ENCODE measurements at regions not wholly inside any gene's neighbourhood (a gene's known extent, or its start where the extent isn't known, plus 50 kb on each side); places are given as distances from the start of the nearest gene placed in this dataset.

DNA sequence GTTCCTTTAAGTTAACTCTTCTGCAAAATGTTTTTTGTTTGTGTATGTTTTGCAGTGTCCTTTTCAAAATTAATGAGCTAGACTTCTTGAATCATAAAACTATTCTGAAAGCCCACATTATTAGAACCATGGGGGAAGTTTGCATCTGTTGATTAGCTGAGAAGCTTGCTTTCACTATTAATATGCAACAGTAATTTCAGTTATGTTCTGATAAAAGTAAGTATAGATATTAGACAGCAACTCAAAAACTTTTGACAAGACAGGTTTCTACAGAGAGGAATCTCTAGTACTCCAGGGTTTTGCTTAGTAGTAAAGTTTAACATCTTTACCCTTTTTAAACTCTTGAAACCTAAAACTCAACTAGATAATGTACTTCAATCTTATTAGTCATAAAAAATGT is 147.8 kb downstream of the UBE2E3 start:
- Histone ChIP-seq H3K9ac (ENCODE audit: low read length) (no peak overlapping the region), H3K79me2 (ENCODE audit: insufficient read depth, low read length) (no peaks in the 10 kb centered on the region), H3K4me3 (replicated peaks in 1 of 2; ENCODE audit: low read depth in 1 of 2, low read length in 2 of 2) (no peak overlapping the region), H3K27me3 (ENCODE audit: insufficient read depth, low read length) (no peaks in the 10 kb centered on the region), H3K36me3 (ENCODE audit: control insufficient read depth in 1 of 2, insufficient read depth in 2 of 2, low read length in 2 of 2) (no peaks in the 10 kb centered on the region), H4K20me1 (ENCODE audit: insufficient read depth) (no peaks in the 10 kb centered on the region), H3K27ac (ENCODE audit: low read depth, low read length) (no peak overlapping the region), H3K4me1 (ENCODE audit: control insufficient read depth in 1 of 2, insufficient read depth in 2 of 2, low read length in 2 of 2) (no peaks in the 10 kb centered on the region), H3K4me2 (ENCODE audit: low read length) (no peak overlapping the region), H2AFZ (ENCODE audit: low read depth, low read length, poor library complexity, severe bottlenecking) (no peak overlapping the region), H3K9me3 (ENCODE audit: control insufficient read depth in 1 of 2, insufficient read depth in 1 of 2, low read depth in 1 of 2, low read length in 2 of 2) (no peaks in the 10 kb centered on the region), H3K9me2 (ENCODE audit: insufficient read depth) (no peaks in the 10 kb centered on the region)
- ChIA-PET POLR2A (no interaction called here), RAD21 (ENCODE audit: low non-redundant PET in 1 of 2, low total read pairs in 2 of 2, uncharacterized antibody in 2 of 2, unreplicated experiment in 2 of 2) (no interaction called here), CTCF (no interaction called here)
- ATAC-seq (no peak), DNase-seq (ENCODE audit: low read depth, low spot score) (no peak)
- TF ChIP-seq ELF1 (IDR thresholded peaks at IDR 0.05; ENCODE audit: borderline replicate concordance, low read depth) (no peak), ZNF274 (IDR thresholded peaks at IDR 0.05; ENCODE audit: low read depth, low read length) (no peak), JUND (IDR thresholded peaks at IDR 0.05) (no peak)
- TF ChIP-seq, protein P1, sequence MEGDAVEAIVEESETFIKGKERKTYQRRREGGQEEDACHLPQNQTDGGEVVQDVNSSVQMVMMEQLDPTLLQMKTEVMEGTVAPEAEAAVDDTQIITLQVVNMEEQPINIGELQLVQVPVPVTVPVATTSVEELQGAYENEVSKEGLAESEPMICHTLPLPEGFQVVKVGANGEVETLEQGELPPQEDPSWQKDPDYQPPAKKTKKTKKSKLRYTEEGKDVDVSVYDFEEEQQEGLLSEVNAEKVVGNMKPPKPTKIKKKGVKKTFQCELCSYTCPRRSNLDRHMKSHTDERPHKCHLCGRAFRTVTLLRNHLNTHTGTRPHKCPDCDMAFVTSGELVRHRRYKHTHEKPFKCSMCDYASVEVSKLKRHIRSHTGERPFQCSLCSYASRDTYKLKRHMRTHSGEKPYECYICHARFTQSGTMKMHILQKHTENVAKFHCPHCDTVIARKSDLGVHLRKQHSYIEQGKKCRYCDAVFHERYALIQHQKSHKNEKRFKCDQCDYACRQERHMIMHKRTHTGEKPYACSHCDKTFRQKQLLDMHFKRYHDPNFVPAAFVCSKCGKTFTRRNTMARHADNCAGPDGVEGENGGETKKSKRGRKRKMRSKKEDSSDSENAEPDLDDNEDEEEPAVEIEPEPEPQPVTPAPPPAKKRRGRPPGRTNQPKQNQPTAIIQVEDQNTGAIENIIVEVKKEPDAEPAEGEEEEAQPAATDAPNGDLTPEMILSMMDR (IDR thresholded peaks at IDR 0.05 in 2 of 3, conservative IDR thresholded peaks at IDR 0.05 in 1 of 3; ENCODE audit: borderline replicate concordance in 1 of 3, insufficient read depth in 1 of 3, low read depth in 2 of 3, low read length in 2 of 3), result no peak
- intact Hi-C loops (cut with micrococcal nuclease), result no loop called here
- BruUV-seq (replicated peaks), result no TSS peak

DNA sequence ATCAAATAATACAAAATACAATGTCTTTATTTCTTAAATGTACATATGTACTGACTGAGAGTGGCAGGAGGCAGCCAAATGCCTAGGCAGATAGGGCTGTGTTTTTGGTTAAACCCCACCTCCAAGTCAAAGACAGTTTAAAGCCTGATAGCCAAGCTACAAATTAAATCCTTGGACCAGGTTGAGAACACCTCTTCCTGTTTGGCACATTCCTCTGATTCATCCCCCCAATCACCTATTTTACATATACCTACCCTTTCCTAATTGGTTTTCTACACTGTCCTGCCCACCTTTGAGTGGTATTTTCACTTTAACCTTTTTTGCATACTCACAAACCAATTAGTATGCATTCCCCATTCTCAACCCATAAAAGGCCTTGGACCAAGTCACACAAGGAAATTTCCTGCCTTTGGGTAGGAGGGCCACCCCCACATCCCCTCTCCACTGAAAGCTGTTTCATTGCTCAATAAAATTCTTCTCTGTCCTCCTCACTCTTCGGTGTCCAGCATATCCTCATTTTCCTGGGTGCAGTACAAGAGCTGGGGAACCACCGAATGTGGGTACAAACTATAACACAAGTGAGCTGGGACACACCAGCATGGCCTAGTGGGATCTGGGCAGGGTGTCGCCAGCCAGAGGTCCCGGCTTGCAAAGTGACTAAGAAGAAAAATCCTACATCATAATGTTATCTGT is 149.1 kb downstream of the UBE2E3 start:
- no peak for TF ChIP-seq SP1 (IDR thresholded peaks at IDR 0.05; ENCODE audit: low read depth)
- no peak for TF ChIP-seq ZNF274 (IDR thresholded peaks at IDR 0.05; ENCODE audit: low read depth, low read length)
- no peak for TF ChIP-seq FOSL1 (IDR thresholded peaks at IDR 0.05; ENCODE audit: low read depth)
- TF ChIP-seq POLR2AphosphoS5 (IDR thresholded peaks at IDR 0.05; ENCODE audit: low read depth, low read length), result no peak
- no peak for TF ChIP-seq RAD21 (IDR thresholded peaks at IDR 0.05; ENCODE audit: low read depth)
- TF ChIP-seq EZH2 (IDR thresholded peaks at IDR 0.05), result no peak
- TF ChIP-seq, protein P2, sequence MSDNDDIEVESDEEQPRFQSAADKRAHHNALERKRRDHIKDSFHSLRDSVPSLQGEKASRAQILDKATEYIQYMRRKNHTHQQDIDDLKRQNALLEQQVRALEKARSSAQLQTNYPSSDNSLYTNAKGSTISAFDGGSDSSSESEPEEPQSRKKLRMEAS (IDR thresholded peaks at IDR 0.05), result no peak
- no peak for TF ChIP-seq POLR2A (IDR thresholded peaks at IDR 0.05; ENCODE audit: borderline replicate concordance, extremely low read depth, insufficient read depth, insufficient read length)
- no peak for TF ChIP-seq EZH2phosphoT487 (IDR thresholded peaks at IDR 0.05; ENCODE audit: borderline replicate concordance)
- TF ChIP-seq TCF7L2 (IDR thresholded peaks at IDR 0.05; ENCODE audit: borderline replicate concordance, extremely low read depth, insufficient read depth, insufficient read length), result no peak
- no peak for TF ChIP-seq CBX3 (IDR thresholded peaks at IDR 0.05; ENCODE audit: low read depth)
- TF ChIP-seq SIN3A (IDR thresholded peaks at IDR 0.05; ENCODE audit: low read depth), result no peak
- TF ChIP-seq ELF1 (IDR thresholded peaks at IDR 0.05; ENCODE audit: borderline replicate concordance, low read depth), result no peak
- no peak for TF ChIP-seq JUND (IDR thresholded peaks at IDR 0.05)
- no peak for TF ChIP-seq CEBPB (IDR thresholded peaks at IDR 0.05; ENCODE audit: low read depth)
- TF ChIP-seq, protein P3, sequence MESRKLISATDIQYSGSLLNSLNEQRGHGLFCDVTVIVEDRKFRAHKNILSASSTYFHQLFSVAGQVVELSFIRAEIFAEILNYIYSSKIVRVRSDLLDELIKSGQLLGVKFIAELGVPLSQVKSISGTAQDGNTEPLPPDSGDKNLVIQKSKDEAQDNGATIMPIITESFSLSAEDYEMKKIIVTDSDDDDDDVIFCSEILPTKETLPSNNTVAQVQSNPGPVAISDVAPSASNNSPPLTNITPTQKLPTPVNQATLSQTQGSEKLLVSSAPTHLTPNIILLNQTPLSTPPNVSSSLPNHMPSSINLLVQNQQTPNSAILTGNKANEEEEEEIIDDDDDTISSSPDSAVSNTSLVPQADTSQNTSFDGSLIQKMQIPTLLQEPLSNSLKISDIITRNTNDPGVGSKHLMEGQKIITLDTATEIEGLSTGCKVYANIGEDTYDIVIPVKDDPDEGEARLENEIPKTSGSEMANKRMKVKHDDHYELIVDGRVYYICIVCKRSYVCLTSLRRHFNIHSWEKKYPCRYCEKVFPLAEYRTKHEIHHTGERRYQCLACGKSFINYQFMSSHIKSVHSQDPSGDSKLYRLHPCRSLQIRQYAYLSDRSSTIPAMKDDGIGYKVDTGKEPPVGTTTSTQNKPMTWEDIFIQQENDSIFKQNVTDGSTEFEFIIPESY (IDR thresholded peaks at IDR 0.05; ENCODE audit: extremely low read depth, insufficient replicate concordance, low read length), result no peak
- TF ChIP-seq SRF (IDR thresholded peaks at IDR 0.05; ENCODE audit: low read depth), result no peak
- BruUV-seq (replicated peaks), result no TSS peak
- no peak overlapping the region for H3K9ac ChIP-seq (ENCODE audit: low read length)

More for the DNA sequence above, 149.1 kb downstream of the UBE2E3 start:
- H3K9me2 ChIP-seq (ENCODE audit: insufficient read depth), result no peaks in the 10 kb centered on the region
- H3K4me3 ChIP-seq (replicated peaks in 1 of 2; ENCODE audit: low read depth in 1 of 2, low read length in 2 of 2), result no peak overlapping the region
- no peaks in the 10 kb centered on the region for H3K27me3 ChIP-seq (ENCODE audit: insufficient read depth, low read length)
- H3K4me1 ChIP-seq (ENCODE audit: control insufficient read depth in 1 of 2, insufficient read depth in 2 of 2, low read length in 2 of 2), result no peaks in the 10 kb centered on the region
- no peak for DNase-seq (ENCODE audit: low read depth, low spot score)
- no peak overlapping the region for H3K27ac ChIP-seq (ENCODE audit: low read depth, low read length)
- H4K20me1 ChIP-seq (ENCODE audit: insufficient read depth), result no peaks in the 10 kb centered on the region
- H2AFZ ChIP-seq (ENCODE audit: low read depth, low read length, poor library complexity, severe bottlenecking), result no peak overlapping the region
- CTCF ChIA-PET, result no interaction called here
- no peaks in the 10 kb centered on the region for H3K79me2 ChIP-seq (ENCODE audit: insufficient read depth, low read length)
- H3K9me3 ChIP-seq (ENCODE audit: control insufficient read depth in 1 of 2, insufficient read depth in 1 of 2, low read depth in 1 of 2, low read length in 2 of 2), result no peaks in the 10 kb centered on the region
- no peak overlapping the region for H3K4me2 ChIP-seq (ENCODE audit: low read length)
- no peak for ATAC-seq
- RAD21 ChIA-PET (ENCODE audit: low non-redundant PET in 1 of 2, low total read pairs in 2 of 2, uncharacterized antibody in 2 of 2, unreplicated experiment in 2 of 2), result no interaction called here
- no peaks in the 10 kb centered on the region for H3K36me3 ChIP-seq (ENCODE audit: control insufficient read depth in 1 of 2, insufficient read depth in 2 of 2, low read length in 2 of 2)
- intact Hi-C loops (cut with micrococcal nuclease), result no loop called here
- POLR2A ChIA-PET, result no interaction called here

All from HCT116 (cell line).